BLaER1 treated with 17β-estradiol and CSF1 and Interleukin-3, amounts not matched to agents 10 nM and 100 nM (cell line): ENCODE measurements at regions not wholly inside any gene's neighbourhood (a gene's known extent, or its start where the extent isn't known, plus 50 kb on each side); places are given as distances from the start of the nearest gene placed in this dataset.

Source experiments
- H3K27ac ChIP-seq, 11 experiments: shearing (Covaris generic); formaldehyde crosslinking; 2 replicates each; pipeline ENCODE4 v1.8.1; 2022
- H3K27me3 ChIP-seq, 11 experiments: shearing (Covaris generic); formaldehyde crosslinking; 2 replicates each; pipeline ENCODE4 v1.8.1; 2022
- H3K36me3 ChIP-seq, 11 experiments: shearing (Covaris generic); formaldehyde crosslinking; 2 replicates each; pipeline ENCODE4 v1.8.1; 2022
- H3K4me1 ChIP-seq, 10 experiments: shearing (Covaris generic); formaldehyde crosslinking; 2 replicates each; pipeline ENCODE4 v1.8.1; 2022
- H3K4me2 ChIP-seq, 11 experiments: shearing (Covaris generic); formaldehyde crosslinking; 2 replicates each; pipeline ENCODE4 v1.8.1; 2022
- H3K4me3 ChIP-seq, 10 experiments: shearing (Covaris generic); formaldehyde crosslinking; 2 replicates each; pipeline ENCODE4 v1.8.1; 2022
- H3K9ac ChIP-seq, 11 experiments: shearing (Covaris generic); formaldehyde crosslinking; 2 replicates each; pipeline ENCODE4 v1.8.1; 2022
- H3K9me3 ChIP-seq, 11 experiments: shearing (Covaris generic); formaldehyde crosslinking; replicated peaks in 1 of 11; 2 replicates each; pipeline ENCODE4 v1.8.1; 2022
- H4K20me1 ChIP-seq, 11 experiments: shearing (Covaris generic); formaldehyde crosslinking; 2 replicates each; pipeline ENCODE4 v1.8.1; 2022
- Cebpa-rat ChIP-seq, 11 experiments: shearing (Covaris generic); IDR thresholded peaks; 2 replicates each; pipeline ENCODE4 v1.8.1; 2022

DNA sequence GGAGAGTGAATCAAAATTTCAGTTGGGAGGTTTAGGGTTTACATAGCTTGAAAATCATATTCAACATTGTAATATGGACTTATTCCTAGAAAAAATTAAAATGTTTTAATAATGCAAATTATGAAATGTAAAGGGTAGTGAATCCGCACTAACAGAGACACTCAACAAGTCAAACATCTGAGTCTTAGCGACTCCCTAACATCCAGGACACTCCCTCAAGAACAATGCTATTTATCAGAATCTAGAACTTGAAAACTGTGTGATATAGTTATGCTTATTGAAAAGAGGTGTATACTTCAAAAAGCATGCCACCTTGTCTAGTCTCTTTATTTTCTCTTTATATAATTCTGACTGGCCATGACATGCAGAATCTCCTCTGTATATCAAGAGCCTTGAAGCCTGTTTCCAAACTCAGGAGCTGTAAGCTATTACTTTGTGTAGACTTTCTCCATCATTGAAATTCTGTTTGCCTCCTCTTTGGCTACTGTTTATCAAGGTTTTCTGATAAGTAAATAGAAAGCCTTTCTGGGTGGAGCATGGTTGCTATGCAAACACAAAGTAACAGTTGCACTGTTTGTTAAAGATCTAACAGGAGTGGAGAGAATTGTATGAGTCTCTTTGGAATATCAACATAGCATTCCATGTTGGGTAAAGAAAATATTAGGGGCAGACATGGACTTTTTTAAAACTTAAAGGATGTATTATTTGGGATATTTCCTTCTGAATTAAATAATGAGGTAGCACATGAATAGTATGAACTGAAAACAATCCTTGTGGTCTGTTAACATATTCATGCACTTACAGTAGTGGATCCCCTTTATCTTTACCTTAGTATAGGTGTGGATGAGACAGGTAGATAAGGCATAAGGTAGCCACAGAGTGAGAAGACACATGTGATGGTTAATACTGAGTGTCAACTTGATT is 56.4 kb upstream of the MBNL2 start:
- Histone ChIP-seq H3K9ac (no peak overlapping the region), H3K4me2 (no peak overlapping the region), H3K9me3 (no peaks in the 10 kb centered on the region), H3K4me1 (no peaks in the 10 kb centered on the region), H3K27ac (no peak overlapping the region), H3K27me3 (no peaks in the 10 kb centered on the region), H4K20me1 (no peaks in the 10 kb centered on the region), H3K4me3 (no peak overlapping the region), H3K36me3 (no peaks in the 10 kb centered on the region)
- TF ChIP-seq Cebpa-rat (IDR thresholded peaks at IDR 0.05): no peak

DNA sequence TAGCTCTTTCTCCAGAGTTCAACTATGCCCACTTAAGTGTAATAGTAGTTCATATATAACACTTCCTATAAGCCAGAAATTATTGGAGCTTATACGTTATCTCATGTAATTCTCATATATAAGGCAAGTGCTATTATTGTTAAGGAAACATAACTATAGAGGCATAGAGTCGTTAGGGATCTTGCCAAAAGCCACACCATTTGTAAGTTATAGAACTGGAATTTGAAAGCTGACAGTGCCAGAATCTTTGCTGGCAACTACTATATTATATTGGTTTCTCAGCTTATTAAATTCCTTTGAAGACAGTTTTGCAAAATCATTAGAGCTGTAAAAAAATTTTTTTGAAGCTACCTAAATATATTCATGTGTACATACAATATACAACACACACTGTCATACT is 51.0 kb upstream of the MBNL2 start:
- Histone ChIP-seq H3K27ac (no peak overlapping the region), H3K4me2 (no peak overlapping the region), H3K4me3 (no peak overlapping the region), H3K9me3 (no peaks in the 10 kb centered on the region), H3K27me3 (no peaks in the 10 kb centered on the region), H3K4me1 (no peaks in the 10 kb centered on the region), H4K20me1 (no peaks in the 10 kb centered on the region), H3K36me3 (no peaks in the 10 kb centered on the region), H3K9ac (no peak overlapping the region)
- TF ChIP-seq Cebpa-rat (IDR thresholded peaks at IDR 0.05): no peak
